Activated T-helper 1 cell treated with anti-CD3 and anti-CD28 coated beads, Interleukin-2, amount 50 U/mL, for 16 hours (primary cell): ENCODE measurements at regions not wholly inside any gene's neighbourhood (a gene's known extent, or its start where the extent isn't known, plus 50 kb on each side); places are given as distances from the start of the nearest gene placed in this dataset.
"Not testable (repeated sequence)": the region's sequence is repeated elsewhere in the genome, so short reads cannot be mapped to it uniquely, and the experiment has no call there.

Experiments used
- DNase-seq, 2 donors: peaks; one replicate each; pipeline ENCODE4 v3.0.0-alpha.2; 2020; ENCODE audit warnings: low read depth in 1 of 2, low spot score in 1 of 2

- DNase-seq: no peak
Observed at GRCh38 chr14:97773598-97773997, 976.4 kb downstream of the VRK1 start.

- DNase-seq: no peak
Observed at GRCh38 chr14:97776890-97777558, 979.8 kb downstream of the VRK1 start.

GRCh38 chr14:97777622-97778355 is 980.6 kb downstream of the VRK1 start:
- DNase-seq: no peak

- no peak for DNase-seq
Observed at GRCh38 chr14:97779140-97779539, 982.0 kb downstream of the VRK1 start.

- DNase-seq: no peak
Observed at GRCh38 chr14:97780804-97781203, 983.6 kb downstream of the VRK1 start.

- DNase-seq: no peak
Observed at GRCh38 chr14:97781961-97782360, 984.8 kb downstream of the VRK1 start.

- no peak for DNase-seq
Observed at GRCh38 chr14:97782871-97783414, 985.8 kb downstream of the VRK1 start.

- no peak for DNase-seq
Observed at GRCh38 chr14:97785495-97785894, 988.3 kb downstream of the VRK1 start.

- no peak for DNase-seq
Observed at GRCh38 chr14:97788364-97788763, 991.2 kb downstream of the VRK1 start.

- no peak for DNase-seq
Observed at GRCh38 chr14:97788846-97789526, 991.8 kb downstream of the VRK1 start.

GRCh38 chr14:97791072-97791471 is 993.9 kb downstream of the VRK1 start:
- DNase-seq: no peak

- no peak for DNase-seq
Observed at GRCh38 chr14:97791906-97792305, 994.7 kb downstream of the VRK1 start.

GRCh38 chr14:97796511-97796910 is 999.3 kb downstream of the VRK1 start:
- DNase-seq: no peak

GRCh38 chr14:97798176-97798575 is 1001.0 kb downstream of the VRK1 start:
- DNase-seq: no peak

GRCh38 chr14:97802430-97803373 is 1005.5 kb downstream of the VRK1 start:
- DNase-seq: no peak

- no peak for DNase-seq
Observed at GRCh38 chr14:97804056-97804455, 1006.9 kb downstream of the VRK1 start.

GRCh38 chr14:97806891-97807290 is 1009.7 kb downstream of the VRK1 start:
- DNase-seq: no peak

- DNase-seq: not testable (repeated sequence)
Observed at GRCh38 chr14:97808541-97808940, 1011.4 kb downstream of the VRK1 start.

- no peak for DNase-seq
Observed at GRCh38 chr14:97813556-97813955, 1016.4 kb downstream of the VRK1 start.

- DNase-seq: no peak
Observed at GRCh38 chr14:97820781-97821180, 1023.6 kb downstream of the VRK1 start.

GRCh38 chr14:97824218-97824617 is 1027.0 kb downstream of the VRK1 start:
- DNase-seq: no peak
